ENCODE measurements at regions not wholly inside any gene's neighbourhood (a gene's known extent, or its start where the extent isn't known, plus 50 kb on each side); places are given as distances from the start of the nearest gene placed in this dataset.

DNA sequence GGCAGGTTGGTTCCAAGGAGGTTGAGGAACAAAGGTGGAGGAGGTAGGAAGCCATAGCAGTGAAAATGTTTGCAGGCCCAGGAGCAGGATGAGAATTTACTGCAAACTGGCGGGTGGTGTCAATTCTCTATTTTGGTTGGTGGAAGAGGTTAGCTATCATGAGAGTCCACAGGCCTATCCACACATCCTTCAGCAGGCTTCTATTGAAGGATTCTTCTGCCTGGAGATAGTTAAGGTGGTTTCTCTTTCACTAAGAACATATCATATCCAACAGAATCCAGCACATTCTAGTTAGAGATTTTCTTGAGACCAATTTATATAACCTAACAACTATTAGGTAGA is 68.9 kb upstream of the DYRK2 start:
- Histone ChIP-seq H3K4me1 (peaks cover 0 to 4% (median 0%) of the 10 kb centered on the region in 4 donors), H3K27me3 (no peaks in the 10 kb centered on the region), H3K9me3 (no peaks in the 10 kb centered on the region), H3K27ac (no peak overlapping the region), H3K36me3 (no peaks in the 10 kb centered on the region), H3K4me3 (no peak overlapping the region)
- no peak for TF ChIP-seq EP300 (IDR thresholded peaks at IDR 0.05)
- TF ChIP-seq POLR2A (IDR thresholded peaks at IDR 0.05): no peak
- TF ChIP-seq, protein P1, sequence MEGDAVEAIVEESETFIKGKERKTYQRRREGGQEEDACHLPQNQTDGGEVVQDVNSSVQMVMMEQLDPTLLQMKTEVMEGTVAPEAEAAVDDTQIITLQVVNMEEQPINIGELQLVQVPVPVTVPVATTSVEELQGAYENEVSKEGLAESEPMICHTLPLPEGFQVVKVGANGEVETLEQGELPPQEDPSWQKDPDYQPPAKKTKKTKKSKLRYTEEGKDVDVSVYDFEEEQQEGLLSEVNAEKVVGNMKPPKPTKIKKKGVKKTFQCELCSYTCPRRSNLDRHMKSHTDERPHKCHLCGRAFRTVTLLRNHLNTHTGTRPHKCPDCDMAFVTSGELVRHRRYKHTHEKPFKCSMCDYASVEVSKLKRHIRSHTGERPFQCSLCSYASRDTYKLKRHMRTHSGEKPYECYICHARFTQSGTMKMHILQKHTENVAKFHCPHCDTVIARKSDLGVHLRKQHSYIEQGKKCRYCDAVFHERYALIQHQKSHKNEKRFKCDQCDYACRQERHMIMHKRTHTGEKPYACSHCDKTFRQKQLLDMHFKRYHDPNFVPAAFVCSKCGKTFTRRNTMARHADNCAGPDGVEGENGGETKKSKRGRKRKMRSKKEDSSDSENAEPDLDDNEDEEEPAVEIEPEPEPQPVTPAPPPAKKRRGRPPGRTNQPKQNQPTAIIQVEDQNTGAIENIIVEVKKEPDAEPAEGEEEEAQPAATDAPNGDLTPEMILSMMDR (IDR thresholded peaks at IDR 0.05): no peak
- TF ChIP-seq POLR2AphosphoS5 (IDR thresholded peaks at IDR 0.05): no peak
- intact Hi-C loops (cut with DNase I; ENCODE audit: low total_unique reads): no loop called here
- no peak for DNase-seq
- WGBS, 5 donors: 88 to 100% (median 96%) methylated on average over 1 of the region's 1 CpG

DNA sequence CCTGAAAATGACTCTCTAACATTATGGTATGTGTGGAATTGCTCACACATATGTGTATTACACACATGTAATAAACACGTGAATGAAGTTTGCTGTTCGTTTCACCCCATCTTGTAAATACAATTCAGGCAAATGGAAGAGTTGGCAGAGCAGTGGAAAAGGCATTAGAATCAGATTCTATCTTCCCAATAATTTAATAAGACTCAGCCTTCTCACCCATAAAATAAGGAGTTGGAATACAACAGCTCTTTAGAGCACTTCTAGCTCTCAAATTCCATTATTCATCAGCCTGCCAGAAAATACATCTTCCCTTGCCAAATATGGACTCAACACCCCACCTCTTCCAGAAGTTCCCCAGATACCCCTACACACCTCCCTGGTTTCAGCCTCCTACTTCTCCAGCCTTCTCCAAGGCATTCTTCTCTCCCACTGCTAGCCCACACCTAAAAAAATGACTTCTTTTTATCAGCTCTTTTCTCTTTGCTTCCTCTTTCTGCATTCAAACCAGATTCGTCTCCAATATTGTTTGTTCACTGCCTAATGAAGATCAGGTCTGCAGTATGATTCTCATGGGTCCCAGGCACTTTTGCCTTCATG is 66.2 kb upstream of the DYRK2 start:
- intact Hi-C loops (cut with DNase I; ENCODE audit: low total_unique reads): no loop called here
- H3K4me1 ChIP-seq: peaks cover 0 to 4% (median 0%) of the 10 kb centered on the region in 4 donors

DNA sequence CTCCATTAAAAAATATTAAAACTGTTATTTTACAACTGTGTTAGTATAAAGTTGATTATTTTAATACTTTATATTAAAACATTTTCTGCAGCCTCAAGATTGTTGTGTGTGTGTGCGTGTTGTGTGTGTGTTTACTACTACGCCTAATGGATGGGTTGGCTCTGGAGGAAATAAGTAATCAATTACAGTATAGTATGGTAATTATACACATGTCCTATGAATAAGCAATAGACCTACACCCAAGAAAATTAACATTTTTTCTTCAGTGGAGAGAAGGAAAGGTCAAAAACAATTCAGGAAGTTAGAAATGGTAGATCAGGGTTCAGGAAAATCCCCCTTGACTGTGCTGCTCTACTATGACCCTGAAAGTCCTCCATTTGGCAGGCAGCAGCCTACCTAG is 65.7 kb upstream of the DYRK2 start:
- H3K4me3 ChIP-seq: no peak overlapping the region
- intact Hi-C loops (cut with DNase I; ENCODE audit: low total_unique reads): no loop called here
- H3K27ac ChIP-seq: no peak overlapping the region
- no peaks in the 10 kb centered on the region for H3K9me3 ChIP-seq
- TF ChIP-seq, protein P1 (IDR thresholded peaks at IDR 0.05): no peak
- TF ChIP-seq POLR2A (IDR thresholded peaks at IDR 0.05) (no peak), EP300 (IDR thresholded peaks at IDR 0.05) (no peak), POLR2AphosphoS5 (IDR thresholded peaks at IDR 0.05) (no peak)
- H3K36me3 ChIP-seq: no peaks in the 10 kb centered on the region
- WGBS, 5 donors: 90 to 100% (median 97%) methylated on average over 2 of the region's 2 CpGs
- peaks cover 0 to 4% (median 0%) of the 10 kb centered on the region in 4 donors for H3K4me1 ChIP-seq
- DNase-seq: no peak
- no peaks in the 10 kb centered on the region for H3K27me3 ChIP-seq

More for the DNA sequence above, 66.2 kb upstream of the DYRK2 start:
- DNase-seq: no peak
- Histone ChIP-seq H3K4me3 (no peak overlapping the region), H3K36me3 (no peaks in the 10 kb centered on the region), H3K27ac (no peak overlapping the region), H3K9me3 (no peaks in the 10 kb centered on the region), H3K27me3 (no peaks in the 10 kb centered on the region)
- WGBS, 5 donors: 60 to 75% (median 70%) methylated on average over 3 of the region's 3 CpGs
- TF ChIP-seq EP300 (IDR thresholded peaks at IDR 0.05) (no peak), POLR2A (IDR thresholded peaks at IDR 0.05) (no peak), POLR2AphosphoS5 (IDR thresholded peaks at IDR 0.05) (no peak)
- TF ChIP-seq, protein P1 (IDR thresholded peaks at IDR 0.05): no peak

DNA sequence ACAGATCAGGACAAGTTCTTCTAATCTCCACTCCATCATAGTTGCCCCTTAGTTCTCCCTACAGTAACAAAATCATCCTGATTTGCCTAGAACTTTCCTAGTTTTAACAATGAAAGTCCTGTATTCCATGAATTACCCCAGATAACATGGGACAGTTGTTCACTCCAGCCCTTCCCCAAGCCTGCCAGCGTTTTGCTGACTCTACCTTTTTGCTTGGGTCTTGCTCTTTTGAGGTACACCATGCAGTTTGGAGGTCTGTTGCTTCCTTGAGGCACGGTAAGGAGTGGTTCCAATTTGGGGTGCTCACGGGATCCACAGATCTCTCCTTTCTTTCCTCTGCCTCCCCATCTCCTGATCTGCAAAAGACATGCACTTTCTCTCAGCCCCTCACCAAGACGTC is 61.6 kb upstream of the DYRK2 start:
- Histone ChIP-seq H3K27ac (no peak overlapping the region), H3K27me3 (no peaks in the 10 kb centered on the region), H3K4me1 (peaks cover 0 to under 1% (median 0%) of the 10 kb centered on the region in 4 donors), H3K4me3 (no peak overlapping the region), H3K36me3 (no peaks in the 10 kb centered on the region), H3K9me3 (no peaks in the 10 kb centered on the region)
- WGBS, 5 donors: 88 to 96% (median 89%) methylated on average over 4 of the region's 4 CpGs
- intact Hi-C loops (cut with DNase I; ENCODE audit: low total_unique reads): no loop called here
- DNase-seq: no peak
- TF ChIP-seq POLR2AphosphoS5 (IDR thresholded peaks at IDR 0.05) (no peak), EP300 (IDR thresholded peaks at IDR 0.05) (no peak)
- TF ChIP-seq, protein P1 (IDR thresholded peaks at IDR 0.05): no peak

Measured in stomach (tissue), 8 donors.